Activated T-cell treated with anti-CD3 and anti-CD28 coated beads, Interleukin-2, amount 50 U/mL, for 1 hour (primary cell): ENCODE measurements at regions not wholly inside any gene's neighbourhood (a gene's known extent, or its start where the extent isn't known, plus 50 kb on each side); places are given as distances from the start of the nearest gene placed in this dataset.
A peak's percentile ranks its signal among the peaks of the same experiment; 100 is the strongest.

Experiments
- DNase-seq: peaks from one replicate; pipeline ENCODE4 v3.0.0-alpha.2; 2020

GRCh38 chr5:27619982-27620381 lies 581.6 kb upstream of the CDH9 start:
- DNase-seq: no peak

DNA sequence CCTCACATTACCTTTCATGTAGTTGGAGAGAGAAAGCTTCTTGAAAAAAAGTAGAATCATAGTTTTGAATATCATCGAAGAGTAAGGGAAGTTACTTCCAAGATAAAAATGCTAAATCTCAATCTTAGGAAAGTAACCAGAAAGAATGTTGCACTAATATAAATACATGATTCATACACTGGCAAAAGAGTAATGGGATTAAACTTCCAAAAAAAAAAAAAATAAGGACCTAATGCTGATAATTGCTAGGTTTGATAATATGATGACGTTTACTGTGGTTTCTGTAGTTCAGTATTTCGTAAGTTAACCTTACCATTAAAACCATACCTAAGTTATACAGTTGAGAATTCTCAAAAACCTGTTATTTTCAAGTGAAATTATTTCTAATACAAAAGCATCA lies 573.8 kb upstream of the CDH9 start:
- no peak for DNase-seq

GRCh38 chr5:27608992-27609391 lies 570.6 kb upstream of the CDH9 start:
- DNase-seq: no peak

GRCh38 chr5:27598576-27598975 lies 560.2 kb upstream of the CDH9 start:
- no peak for DNase-seq

GRCh38 chr5:27594141-27594540 lies 555.8 kb upstream of the CDH9 start:
- no peak for DNase-seq

DNA sequence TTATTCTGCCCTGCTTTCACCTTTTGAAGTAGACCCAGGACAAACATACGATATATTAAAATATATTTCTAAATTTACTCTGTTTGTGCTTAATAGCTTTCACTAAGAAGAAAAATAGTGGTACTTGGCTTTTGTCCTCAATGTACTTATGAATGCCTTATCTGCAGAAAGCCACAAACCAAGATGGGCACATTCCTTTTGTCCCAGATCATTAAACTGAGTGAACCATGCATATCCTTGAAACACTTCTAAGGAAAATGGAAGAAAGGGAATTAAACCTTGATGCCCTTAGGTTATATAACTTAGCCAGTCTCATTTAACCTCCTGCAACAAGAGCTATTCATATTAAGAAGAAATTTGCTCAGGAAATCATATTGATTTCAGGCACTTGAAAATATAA lies 553.8 kb upstream of the CDH9 start:
- DNase-seq: no peak

GRCh38 chr5:27590503-27590902 lies 552.1 kb upstream of the CDH9 start:
- DNase-seq: peak; percentile 6

DNA sequence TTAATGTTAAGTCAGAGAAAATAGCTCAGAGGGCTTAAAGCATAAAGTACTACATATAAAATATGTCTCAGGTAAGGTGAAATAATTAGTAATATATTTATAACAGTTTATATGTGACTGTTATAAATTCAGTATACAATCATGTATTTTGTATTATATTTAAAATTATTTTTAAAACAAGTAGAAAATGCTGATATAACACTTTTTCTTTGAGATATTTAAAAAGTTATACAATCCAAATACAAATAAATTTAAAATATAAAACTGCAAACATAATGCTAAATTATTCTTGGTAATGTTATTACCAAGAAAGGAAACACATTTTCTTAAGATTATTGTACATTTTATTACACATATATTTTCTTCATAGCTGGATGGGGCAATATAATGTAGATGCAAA lies 539.9 kb upstream of the CDH9 start:
- DNase-seq: no peak

DNA sequence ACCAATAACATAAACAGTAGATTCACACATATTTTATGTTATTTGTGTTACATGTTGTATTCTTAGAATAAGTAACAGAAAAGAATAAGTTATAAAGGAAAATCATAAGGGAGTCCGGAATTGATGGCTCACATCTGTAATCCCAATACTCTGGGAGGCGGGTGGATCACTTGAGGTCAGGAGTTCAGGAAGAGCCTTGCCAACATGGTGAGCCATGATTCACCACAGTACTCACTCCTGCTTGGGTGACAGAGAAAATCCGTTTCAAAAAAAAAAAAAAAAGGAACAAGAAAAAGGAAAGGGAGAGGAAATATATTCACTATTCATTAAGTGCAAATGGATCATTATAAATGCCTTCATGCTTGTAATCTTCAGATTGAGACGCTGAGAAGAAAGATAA lies 533.3 kb upstream of the CDH9 start:
- DNase-seq: no peak

DNA sequence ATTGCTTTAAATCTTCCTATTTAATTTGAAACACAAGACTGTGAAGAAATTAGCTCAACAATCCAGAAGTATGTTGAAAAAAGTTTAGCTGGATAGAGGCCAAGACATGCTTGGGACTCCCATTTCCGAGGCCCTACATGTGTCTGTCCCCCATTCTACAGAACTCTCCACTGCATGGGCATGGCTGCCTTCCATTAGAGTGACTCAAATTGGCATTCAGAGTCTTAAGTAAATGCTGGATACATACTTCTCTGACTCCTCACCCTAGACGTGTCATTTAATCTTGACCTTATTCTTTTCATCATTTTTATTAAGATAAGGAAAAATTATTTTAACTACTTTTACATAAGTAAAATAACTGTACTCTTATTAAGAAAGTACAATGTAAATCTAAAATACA lies 530.4 kb upstream of the CDH9 start:
- DNase-seq: no peak

- no peak for DNase-seq
These were observed 523.0 kb upstream of the CDH9 start for GRCh38 chr5:27561408-27561807.

- no peak for DNase-seq
These were observed 510.1 kb upstream of the CDH9 start for GRCh38 chr5:27548484-27548883.

DNA sequence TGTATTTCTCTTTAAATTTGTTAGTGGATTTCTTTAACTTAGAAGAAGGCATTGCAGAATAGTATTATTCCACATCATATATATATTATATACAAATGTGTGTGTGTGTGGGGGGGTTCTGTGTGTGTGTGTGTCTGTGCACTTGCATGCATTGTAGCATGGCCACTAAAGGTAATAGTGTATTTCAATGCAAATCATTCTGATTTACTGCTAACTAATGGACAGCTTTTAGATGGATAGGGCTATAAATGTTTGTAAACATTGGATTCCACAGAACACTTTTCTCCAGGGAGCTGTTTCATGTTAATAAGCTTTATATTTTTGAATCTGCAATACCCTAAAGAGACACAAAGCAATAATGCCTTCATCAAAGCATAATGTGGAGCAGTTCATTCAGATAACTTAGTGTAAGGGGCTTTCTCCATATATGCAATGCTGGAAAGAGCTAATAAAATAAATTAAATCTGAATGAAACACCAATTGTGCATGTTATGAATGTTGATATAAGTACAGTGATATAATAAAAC lies 496.7 kb upstream of the CDH9 start:
- no peak for DNase-seq

DNA sequence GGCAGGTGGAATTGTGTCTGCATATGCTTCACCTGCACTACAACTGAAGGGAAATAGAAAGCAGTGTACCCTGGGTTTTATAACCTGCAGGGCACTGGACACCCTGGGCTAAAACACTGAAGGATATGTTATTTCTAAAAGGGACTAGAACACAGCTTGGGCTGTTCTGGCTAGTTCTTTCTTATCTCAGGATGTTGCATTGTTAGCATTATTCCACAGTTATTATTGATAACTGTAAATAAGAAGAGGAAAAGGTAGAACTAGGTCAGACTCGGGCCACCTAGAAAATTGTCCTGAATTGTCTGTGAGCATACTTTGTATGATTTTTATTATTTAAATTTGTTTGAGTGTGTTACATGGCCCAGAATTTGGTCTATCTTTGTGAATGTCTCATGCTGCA lies 493.9 kb upstream of the CDH9 start:
- no peak for DNase-seq

- no peak for DNase-seq
These were observed 486.1 kb upstream of the CDH9 start for GRCh38 chr5:27524515-27524914.

- no peak for DNase-seq
These were observed 485.2 kb upstream of the CDH9 start for GRCh38 chr5:27523629-27524028.

DNA sequence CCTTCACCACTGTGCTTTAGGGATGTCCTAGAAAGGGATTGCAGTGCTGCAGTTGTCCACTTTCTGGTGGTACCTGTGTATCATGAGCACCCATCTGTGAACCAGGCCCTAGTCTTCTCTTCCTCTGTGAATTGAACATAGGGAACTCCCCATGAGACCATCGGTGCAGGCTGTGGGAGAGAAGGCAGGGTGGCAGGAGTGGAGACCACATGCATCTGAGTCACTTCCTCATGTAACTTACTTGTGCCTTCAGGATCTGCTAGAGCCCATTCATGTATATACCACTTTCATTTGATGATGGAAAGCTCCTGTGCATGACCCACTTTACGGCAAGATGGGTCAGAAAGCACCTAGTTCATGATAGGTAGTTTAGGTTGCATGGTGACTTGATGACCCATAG lies 478.1 kb upstream of the CDH9 start:
- DNase-seq: no peak

GRCh38 chr5:27511061-27511460 lies 472.7 kb upstream of the CDH9 start:
- DNase-seq: no peak

DNA sequence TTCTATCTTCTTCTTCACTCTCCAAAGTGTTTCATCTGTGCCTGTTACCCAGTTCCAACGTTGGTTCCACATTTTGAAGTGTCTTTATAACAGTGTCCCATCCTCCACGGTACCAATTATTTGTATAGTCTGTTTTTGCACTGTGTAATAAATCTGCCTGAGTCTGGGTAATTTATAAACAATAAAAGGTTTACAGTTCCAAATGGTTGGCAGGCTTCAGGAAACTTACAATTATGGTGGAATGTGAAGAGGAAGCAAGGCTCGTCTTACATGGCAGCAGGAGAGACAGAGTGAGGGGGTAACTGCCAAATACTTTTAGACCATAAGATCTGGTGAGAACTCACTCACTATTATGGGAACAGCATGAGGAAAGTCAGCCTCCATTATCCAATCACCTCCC lies 465.4 kb upstream of the CDH9 start:
- no peak for DNase-seq

GRCh38 chr5:27502236-27502635 lies 463.9 kb upstream of the CDH9 start:
- DNase-seq: no peak

- DNase-seq: no peak
These were observed 459.1 kb upstream of the CDH9 start for GRCh38 chr5:27497491-27497890.

DNA sequence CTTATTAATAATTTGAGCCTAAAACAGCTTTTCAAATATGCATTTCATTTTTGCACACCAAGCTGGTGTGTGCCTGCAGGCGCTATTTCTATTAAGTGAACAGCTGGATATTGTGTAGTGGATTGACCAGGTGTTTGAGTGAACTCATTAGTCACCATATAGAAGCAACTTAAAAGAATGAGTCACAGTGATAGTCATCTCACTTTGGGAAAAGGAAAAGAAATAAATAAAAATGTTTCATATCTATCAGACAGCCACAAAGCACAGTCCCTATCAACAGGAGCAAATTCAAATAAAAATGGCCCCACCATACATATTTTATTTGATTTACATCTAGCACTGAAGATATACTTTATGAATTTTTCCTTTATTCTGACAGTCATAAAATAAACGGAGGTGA lies 456.5 kb upstream of the CDH9 start:
- no peak for DNase-seq

DNA sequence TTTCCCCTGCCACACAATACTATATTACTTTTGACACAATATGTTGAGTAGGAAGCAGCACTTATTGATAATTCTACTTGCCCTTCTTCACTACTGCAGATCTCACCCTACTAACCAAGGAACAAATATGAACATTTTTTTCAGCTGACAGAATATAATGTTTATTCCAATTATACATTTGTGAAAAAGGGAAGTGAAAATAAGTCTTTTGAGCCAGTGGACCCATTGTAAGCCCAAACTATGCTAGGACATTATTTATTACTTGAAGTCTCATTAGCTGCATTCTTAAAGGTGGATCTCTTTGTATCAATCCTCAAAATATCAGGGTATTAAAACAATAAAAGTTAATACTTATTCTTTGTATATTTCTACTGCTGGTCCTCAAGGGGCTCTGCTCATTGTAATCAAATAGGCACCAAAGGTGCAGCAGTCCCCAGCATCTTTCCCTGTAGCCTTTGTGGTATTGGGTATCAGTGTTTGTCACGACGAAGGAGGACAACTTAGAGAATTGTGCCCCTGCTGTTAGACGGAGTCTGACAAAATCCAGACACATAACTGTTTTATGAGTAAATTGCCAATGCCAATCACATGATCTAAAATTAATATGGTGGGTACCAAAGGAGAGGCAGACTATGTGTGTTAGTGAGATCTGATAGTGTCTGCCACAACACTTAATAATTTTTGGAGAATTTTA lies 453.5 kb upstream of the CDH9 start:
- DNase-seq: no peak

DNA sequence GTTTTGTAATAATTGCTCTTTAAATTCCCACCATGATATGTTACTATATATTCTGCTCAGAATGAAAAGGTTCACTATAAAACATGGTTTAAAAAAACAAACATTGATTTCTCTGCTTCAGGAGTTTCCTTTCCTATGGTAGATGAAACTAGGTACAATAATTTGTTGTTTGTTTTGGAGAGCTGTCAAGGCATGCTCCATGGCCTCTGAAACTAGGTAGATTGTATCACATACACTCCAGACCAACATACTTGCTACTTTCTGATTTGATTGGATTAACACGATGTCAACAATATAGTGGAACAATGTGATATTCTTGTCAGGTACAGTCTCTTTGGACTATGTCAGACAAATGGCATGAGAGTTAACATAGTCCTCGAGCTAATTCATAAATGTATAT lies 452.7 kb upstream of the CDH9 start:
- DNase-seq: no peak

DNA sequence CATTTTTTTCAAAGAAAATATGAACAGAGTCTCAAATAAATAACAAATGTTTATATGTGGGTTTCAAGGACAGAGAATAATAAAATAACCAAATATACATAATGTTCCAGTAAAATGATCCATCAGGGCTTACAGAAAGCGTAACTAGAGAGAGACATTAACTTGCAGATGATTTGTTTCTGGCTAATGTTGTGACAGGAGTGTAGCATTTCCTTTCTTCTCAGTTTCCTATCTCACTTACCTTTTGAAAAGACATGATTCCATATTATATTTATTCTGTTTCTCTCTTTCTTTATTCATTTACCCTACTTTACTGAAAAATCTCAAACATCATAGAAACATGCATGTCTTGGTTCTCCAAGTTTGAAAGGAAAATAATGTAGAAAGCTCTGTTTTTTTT lies 451.3 kb upstream of the CDH9 start:
- DNase-seq: no peak
